HG03457 (cell line): ENCODE measurements at regions not wholly inside any gene's neighbourhood (a gene's known extent, or its start where the extent isn't known, plus 50 kb on each side); places are given as distances from the start of the nearest gene placed in this dataset.
"Not testable (repeated sequence)": the region's sequence is repeated elsewhere in the genome, so short reads cannot be mapped to it uniquely, and the experiment has no call there.

Experiments
- ATAC-seq: cut with Tn5 transposase; IDR thresholded peaks from one replicate; pipeline ENCODE4 v1.9.1; 2021; ENCODE audit warnings: moderate number of reproducible peaks; ENCODE audit not compliant: unreplicated experiment

DNA sequence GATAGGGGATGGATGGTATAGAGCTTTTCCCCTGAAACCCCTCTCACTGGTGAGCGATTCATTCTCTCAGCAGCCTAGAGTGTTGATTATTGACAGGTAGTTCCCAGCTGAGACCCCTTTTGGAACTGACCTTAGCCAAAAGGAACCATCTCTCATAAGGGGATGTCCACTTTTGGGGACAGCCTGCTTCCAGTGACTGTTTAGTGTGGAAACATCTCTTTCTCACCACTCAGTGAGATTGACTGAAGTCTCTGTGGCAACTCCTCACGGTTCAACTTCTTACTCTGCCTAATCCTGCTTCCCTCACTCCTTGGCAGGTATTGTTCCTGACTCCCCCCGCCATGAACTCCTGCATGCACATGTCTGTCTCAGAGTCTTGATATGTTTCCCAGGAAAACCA, 529.2 kb upstream of the ATP2B1 start:
- no peak for ATAC-seq

DNA sequence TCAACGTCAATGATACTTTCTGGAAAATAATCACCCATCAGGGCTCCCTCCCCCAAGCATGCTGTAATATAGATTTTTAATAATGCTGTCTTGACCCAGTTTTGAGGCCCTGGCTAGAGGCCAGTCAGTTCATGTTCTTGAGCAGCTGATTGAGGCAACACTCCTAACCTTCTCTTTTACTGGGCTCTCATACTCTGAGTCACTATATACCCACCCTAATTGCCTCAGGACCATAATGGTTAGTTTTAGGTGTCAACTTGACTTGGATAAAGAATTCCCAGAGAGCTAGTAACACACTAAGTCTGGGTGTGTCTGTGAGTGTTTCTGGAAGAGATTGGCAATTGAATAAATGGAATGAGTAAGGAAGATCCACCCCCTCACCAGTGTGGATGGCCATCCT, 527.0 kb upstream of the ATP2B1 start:
- no peak for ATAC-seq

DNA sequence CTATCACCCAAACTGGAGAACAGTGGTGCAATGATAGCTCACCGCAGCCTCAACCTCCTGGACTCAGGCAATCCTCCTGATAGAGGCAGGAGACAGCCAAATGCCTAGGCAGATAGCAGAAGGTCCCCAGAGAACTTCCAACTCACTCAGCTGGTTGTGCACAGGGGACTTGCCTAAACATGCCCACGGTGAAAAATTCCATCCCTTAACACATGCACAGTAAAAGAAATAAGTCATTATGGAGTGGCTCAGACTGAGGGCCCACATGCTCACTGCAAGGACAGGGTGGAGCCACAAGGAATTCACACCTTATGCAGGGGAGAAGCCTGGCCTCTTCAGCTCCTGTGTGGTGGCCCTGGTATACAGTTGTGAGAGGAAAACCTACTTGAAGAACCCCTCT, 525.8 kb upstream of the ATP2B1 start:
- ATAC-seq, result no peak

DNA sequence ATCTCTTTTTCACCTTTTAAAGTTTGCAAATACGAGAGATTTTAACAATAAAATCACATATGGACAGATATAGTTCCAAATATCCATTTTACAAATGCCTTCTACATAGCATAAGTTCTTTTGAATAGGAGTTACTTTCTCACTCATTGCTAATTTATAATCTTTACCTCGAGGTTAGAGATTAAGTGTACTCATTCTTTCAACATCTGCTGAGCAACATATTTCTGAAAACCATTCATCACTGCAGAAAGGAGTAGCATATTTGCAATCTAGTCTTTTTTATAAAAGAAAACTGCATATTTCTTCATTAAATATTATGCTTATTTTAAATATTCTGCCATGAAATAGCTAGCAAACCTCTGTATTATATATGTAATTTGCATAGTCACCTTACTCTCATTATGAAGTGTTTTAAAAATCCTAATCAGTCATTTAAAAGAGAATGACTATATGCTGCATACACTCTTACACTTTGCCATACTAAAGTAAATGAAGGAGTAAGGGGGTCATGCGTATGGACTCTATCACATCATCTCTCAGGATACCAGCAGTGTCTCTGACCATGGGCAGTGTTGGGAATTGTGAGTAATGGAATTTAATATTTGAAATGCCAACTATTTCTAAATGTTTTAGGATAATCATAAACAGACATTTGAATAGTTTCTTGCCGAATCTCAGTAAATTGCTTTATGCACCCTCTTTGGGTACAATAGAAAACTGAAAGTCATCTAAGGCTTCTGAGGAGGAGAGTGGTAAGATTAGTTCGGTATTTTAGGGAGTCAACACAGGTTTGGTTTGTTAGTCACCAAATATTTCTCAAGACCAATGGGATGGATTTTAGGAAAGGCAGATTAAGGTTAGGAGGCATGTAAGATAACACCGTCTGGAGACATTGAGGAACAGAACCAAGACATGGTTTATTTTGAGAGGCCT, 524.8 kb upstream of the ATP2B1 start:
- ATAC-seq, result no peak

DNA sequence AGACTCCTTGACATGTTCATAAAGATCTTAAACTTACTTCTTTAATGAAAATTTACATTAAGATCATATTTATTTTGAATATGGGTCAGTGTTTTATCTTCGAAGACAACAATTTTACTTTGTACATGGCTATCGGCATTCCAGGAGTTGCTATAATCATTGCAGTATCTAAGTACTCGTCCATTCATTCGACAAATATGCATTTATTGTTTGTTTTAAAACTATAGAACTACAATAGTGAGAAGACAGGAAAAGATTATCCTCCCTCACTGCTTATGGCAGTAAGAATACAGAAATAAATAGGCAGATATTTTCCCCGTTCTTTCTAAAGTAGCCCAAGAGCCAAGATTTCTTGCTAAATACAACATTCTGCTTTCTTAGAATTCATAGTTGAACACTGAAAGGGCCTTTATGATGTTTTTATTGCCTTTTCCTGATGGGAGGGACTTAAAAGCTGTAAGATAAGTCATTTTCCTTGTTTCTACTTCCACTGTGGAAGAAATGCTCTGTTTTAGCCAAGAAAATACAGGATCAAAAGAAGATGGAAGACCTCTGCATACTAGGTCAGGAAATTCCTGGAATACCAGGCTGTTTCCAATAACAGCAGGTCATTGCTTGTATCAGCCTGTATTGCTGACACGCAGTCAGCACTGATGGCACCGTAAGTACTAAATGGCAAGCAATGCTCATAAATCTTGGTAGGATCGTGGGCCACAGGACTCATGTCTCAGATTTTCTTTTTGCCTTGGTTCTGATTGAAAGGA, 521.0 kb upstream of the ATP2B1 start:
- no peak for ATAC-seq

DNA sequence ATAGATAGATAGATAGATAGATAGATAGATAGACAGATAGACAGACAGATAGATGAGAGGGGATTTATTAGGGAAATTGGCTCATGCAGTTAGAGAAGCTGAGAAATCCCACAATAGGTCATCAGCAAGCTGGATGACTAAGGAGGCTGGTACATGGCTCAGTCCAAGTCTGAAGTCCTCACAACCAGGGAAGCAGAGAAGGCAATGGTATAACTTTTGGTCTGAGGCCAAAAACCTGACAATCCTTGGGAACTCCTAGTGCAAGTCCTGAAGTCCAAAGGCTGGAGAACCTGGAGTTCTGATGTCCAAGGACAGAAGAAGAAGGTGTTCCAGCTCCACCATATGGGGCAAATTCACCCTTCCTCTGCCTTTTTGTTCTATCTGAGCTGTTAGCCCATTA, 517.6 kb upstream of the ATP2B1 start:
- no peak for ATAC-seq

DNA sequence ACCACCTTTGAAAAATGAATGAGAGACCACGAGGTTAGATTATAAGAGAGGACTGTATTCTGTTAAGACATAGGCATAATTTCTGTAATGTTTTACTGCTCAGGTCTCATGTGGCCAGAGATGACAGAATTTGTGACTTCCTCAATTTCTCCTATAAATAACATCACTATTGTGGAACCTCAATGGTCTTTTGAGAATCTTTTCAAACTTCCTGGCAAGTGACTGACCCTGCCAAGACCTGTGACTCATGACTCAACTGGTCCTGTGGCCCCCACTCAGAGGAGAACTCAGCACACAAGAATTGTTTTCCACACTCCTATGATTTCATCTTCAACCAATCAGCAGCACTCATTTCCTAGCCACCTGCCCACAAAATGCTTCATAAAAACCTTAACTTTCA, 508.2 kb upstream of the ATP2B1 start:
- no peak for ATAC-seq

DNA sequence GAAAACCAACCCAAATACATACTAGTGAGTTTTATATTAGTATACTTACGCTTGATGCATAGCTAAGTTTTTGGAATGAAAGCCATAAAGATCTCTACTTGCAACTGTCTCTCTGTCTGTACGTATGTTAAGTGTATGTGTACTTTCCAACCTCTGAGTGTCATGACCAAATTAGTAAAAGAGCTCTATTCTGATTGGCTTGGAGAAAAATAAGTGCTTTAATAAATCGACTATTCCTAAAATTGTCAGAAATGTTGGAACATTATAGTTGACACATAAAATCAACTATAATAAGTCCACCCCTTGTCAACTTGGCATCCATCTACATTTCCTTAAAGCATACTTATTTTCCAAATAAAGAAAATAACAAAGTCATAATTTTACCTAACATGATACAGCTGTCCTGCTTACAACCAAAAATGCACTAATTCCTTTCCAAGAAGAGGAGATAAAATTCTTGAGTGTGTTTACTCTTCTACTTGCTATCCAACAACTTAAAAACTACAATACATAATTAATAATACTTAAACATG, 507.4 kb upstream of the ATP2B1 start:
- no peak for ATAC-seq

DNA sequence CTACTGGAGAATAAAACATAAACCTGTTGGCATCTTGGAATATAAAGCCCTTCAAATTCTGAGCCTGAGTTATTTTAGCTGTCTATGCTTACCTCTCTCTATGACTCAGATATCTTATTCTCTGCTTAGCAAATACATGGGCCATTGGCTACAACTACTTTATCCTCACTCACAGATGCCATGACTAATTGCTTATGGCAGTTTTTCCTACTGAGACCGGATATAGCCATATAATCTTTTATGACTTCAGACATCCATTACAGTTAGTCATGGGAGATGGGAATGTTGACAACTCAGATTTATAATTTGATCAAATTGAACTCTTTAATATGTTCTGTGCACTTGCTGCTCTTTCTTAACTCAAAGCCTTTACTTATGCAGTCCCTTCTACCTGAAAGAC, 502.4 kb upstream of the ATP2B1 start:
- no peak for ATAC-seq

DNA sequence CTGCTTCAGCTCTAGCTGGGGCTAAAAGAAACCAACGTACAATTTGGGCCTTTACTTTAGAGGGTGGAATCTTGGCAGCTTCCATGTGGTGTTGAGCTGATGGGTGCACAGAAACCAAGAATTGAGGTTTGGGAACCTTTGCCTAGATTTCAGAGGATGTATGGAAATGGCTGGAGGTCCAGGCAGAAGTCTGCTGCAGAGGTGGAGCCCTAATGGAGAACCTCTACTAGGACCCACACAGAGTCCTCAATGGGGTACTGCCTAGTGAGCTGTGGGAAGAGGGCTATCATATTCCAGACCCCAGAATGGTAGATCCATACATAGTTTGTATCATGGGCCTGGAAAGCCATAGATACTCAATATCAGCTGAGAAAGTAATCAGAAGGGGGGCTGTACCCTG, 500.4 kb upstream of the ATP2B1 start:
- no peak for ATAC-seq

DNA sequence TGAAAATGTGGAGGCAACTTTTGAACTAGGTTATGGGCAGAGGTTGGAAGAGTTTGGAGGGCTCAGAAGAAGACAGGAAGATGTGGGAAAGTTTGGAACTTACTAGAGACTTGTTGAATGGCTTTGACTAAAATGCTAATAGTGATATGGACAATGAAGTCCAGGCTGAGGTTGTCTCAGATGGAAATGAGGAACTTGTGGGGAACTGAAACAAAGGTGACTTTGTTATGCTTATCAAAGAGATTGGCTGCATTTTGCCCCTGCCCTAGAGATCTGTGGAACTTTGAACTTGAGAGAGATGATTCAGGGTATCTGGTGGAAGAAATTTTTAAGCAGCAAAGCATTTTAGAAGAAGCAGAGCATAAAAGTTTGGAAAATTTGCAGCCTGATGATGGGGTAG, 499.7 kb upstream of the ATP2B1 start:
- not testable (repeated sequence) for ATAC-seq

DNA sequence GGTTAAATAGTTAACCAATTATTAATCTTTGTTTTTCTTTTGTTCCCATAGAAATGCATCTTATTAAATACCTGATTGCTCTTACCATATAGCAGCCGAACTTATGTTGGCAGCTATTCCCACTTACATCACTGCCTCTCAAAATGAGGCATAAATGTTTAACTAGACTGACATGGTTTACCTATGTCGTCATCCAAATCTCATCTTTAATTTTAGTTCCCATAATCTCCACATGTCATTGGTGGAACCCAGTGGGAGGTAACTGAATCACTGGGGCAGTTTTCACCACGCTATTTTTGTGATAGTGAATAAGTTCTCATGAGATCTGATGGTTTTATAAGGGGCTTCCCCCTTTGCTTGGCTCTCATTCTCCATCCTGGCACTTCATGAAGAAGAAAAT, 499.2 kb upstream of the ATP2B1 start:
- ATAC-seq, result no peak

DNA sequence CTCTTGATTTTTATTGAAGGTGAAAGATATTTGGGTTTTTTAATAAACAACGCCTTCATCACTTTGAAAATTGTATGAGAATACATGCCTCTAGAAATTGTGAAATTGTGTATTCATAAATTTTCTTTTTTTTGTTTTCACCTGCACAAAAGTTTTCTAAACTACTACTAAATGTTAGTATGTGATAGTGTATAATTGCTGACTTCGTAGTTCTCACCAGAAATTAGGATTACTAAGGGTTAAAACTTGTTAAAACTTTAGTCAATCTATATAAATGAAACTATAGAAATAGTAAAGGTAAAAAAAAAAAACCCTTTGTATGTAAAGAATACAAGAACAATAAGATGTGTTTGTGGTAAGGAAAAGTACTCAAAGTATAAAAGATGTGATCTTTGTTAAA, 496.5 kb upstream of the ATP2B1 start:
- ATAC-seq, result no peak

DNA sequence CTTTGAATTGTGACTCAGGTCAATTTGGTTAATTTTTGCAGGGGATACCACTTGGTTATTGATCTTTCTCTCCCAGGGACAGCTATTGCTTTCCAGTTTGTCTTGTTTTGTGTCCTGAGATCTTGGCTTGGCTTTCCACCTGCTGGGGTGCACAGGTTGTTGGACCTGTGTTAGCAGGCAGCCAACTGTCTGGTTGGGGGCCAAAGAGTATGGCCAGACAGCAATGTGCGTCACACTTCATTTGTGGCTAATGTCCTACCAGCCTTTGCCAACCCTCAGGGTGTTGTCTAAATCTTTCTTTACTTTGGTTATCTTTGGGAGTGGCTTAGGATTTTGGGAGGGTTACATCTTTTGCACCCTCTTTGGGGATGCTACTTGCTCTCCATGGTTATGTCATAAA, 494.9 kb upstream of the ATP2B1 start:
- no peak for ATAC-seq

DNA sequence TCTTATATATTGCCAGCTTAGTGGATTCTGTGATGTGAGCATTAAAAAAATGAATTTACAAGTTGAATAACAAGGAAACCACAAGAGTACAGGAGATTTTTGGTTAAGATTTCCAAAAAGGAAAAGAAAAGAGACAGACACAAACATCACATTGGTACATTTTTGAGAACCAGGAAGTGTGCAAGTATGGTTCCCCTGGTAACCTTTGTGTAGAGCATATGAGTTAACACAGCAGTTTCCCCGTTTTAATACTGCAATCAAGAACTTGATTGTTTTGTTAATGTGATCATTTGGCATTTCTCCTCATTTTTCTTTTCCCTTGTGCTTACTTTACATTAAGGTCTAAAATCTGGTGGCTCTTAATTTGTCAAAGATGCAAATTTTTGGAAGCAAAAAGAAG, 490.4 kb upstream of the ATP2B1 start:
- no peak for ATAC-seq

DNA sequence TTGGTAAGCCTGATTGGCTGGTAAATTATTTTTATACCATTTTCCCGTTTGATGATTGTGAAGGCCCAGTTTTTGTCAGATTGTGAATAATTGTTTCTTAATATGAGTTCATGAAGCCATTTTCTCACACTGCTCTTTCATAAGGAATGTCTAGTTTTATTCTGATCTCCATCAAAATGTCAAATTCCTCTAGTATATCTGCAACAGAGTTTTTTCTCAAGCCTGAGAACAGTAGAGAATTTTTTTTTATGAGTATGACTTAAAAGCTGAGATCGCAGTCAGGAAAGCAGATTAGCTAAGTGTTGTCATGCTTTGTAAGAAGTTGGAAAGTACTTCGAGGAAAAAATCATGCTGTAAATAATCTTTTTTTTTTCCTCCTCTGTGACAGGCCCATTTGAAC, 484.9 kb upstream of the ATP2B1 start:
- no peak for ATAC-seq

DNA sequence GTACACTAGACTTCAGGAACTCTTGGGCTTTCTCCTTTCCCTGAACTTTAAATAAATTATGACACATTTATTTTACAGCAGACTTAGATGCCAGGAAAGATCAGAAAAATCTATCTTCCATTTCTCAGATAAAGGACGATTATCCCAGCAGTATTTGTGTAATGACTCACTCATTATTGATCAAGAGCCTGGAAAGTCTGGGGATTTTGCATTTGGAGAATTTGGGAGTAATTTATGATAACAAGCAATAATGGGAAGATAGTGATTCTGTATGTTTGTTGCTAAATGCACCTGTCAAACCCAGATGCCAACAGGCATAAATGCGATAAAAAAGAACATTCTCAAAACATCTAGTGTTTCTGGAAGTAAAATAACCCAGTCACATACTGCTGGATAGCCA, 480.2 kb upstream of the ATP2B1 start:
- ATAC-seq, result no peak

DNA sequence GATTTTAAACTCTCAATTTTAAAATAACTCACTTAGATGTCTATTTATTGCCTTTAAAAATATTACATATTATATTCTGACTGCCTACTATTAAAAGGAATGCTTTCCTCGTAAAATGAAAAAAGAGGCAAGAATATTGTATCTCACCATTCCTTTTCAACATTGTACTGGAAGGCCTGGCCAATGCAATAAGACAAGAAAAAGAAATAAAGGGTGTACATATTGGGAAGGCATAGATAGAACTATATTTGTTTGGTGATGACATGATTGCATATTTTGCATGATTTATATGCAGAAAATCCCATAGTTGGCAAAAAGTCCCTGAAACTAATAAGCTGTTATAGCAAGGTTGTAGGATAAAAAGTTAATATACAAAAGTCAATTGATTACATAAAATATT, 474.6 kb upstream of the ATP2B1 start:
- no peak for ATAC-seq

DNA sequence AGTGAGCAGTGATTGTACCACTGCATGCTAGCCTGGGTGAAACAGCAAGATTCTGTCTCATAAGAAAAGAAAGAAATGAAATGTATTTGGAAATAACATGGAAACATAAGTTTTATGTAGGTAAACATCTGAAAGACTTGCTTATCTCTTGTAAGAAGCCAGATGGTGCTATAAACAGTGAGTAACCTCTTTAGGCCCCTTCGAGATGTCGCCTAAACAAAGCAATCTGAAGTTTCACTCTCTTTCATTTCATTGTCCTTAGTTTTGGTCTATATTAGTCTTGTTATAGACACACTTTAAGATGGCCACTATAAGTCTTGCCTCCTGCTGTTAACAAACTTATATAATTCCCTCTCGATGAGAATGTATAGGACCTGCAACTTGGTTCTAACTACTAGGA, 472.6 kb upstream of the ATP2B1 start:
- ATAC-seq, result no peak

DNA sequence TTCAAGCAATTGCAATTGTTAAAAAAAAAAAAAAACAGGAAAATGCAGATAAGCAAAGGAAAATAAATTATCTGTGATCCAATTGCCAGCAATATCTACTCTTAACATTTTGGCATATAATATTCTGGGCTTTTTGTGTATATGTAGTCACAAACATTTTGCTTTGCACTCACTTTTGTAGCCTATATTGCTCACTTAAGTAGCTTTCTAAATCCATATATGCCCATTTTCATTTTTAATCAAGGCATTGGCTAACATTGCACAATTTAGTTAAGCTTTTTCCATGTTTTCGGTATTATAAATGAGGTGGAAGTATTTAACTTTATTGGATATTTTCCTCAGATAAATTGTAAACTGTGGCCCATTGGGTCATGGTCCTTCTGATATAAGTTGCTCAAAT, 466.3 kb upstream of the ATP2B1 start:
- no peak for ATAC-seq

DNA sequence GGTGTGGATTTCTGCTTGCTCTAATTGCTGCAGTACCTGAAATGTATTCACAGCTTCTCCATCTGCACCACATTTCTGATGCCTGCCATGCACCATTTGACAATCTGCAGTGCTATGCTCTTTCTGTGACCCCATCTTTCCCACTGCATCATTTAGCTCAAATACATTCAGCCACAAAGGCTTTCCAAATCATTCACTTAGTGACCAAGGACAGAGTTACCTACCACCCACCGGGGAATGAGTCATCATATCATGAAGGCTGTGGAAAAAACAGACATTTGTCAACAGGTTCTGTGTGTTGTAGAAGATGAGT, 465.5 kb upstream of the ATP2B1 start:
- ATAC-seq, result no peak

DNA sequence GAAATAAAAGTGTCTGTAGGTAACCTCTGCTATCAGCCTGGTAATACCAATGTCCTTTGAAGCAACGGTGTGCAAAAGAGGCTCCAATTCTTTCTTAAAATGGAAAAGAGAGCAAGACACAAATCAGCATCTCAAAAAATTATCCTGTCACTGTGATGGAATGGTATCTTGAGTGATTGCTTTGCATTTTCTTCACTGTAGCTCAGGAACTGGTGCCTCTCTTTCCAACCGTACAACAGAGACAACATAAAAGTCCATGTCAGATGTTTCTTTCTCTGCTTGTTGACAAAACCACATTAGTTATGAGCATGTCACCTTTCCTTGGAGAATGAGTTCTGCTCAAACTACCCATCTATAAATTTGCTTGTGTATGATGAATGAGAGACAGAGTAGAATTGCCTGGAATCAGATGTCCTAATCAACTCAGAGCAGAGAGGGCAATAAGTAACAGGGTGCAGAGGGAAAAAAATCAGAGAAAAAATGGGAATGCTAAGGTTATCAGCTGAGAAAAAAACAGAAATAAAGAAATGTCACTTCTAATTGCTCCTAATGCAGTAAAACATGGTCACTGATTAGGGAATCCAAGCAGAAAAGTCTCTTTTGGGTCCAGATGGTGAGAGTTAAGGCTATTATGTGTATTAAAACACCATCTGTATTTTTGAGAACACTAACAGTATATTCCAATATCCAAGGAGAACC, 465.0 kb upstream of the ATP2B1 start:
- ATAC-seq, result no peak
